Transverse colon (tissue), 4 donors: ENCODE measurements at regions not wholly inside any gene's neighbourhood (a gene's known extent, or its start where the extent isn't known, plus 50 kb on each side); places are given as distances from the start of the nearest gene placed in this dataset.

Source experiments
- DNase-seq: peaks from one replicate; pipeline ENCODE4 v3.0.0-alpha.2; 2019
- H3K27ac ChIP-seq, 4 donors: fragments of 200-600 bp; sonication (generic); 2 replicates each; pipeline ENCODE4 v1.5.1; 2016 to 2018; ENCODE audit warnings: inconsistent platforms in 4 of 4
- H3K27me3 ChIP-seq: fragments of 200-600 bp; sonication (generic); 2 replicates; pipeline ENCODE4 v1.5.1; 2017; ENCODE audit warnings: inconsistent platforms
- H3K36me3 ChIP-seq, 4 donors: fragments of 200-600 bp; sonication (generic); 2 replicates each; pipeline ENCODE4 v1.5.1; 2017 to 2019; ENCODE audit warnings: inconsistent platforms in 4 of 4
- H3K4me1 ChIP-seq, 4 donors: fragments of 200-600 bp; sonication (generic); 2 replicates each; pipeline ENCODE4 v1.5.1; 2017 to 2020; ENCODE audit warnings: inconsistent platforms in 4 of 4
- H3K4me3 ChIP-seq, 4 donors: fragments of 200-600 bp; sonication (generic); 1 replicate in 1 of 4; 2 replicates in 3 of 4; pipeline versions ENCODE4 v1.5.1 to v1.6.1; 2017 to 2019; ENCODE audit warnings: inconsistent platforms in 4 of 4
- H3K9me3 ChIP-seq, 2 donors: fragments of 200-600 bp; sonication (generic); 2 replicates each; pipeline ENCODE4 v1.5.1; 2017 to 2019; ENCODE audit warnings: inconsistent platforms in 2 of 2
- CTCF ChIP-seq, 5 experiments: fragments of 200-600 bp in 3 of 5; fragments of 450-650 bp in 2 of 5; sonication (generic) in 3 of 5; IDR thresholded peaks; 1 replicate in 2 of 5; 2 replicates in 3 of 5; pipeline ENCODE4 v1.5.1; 2016 to 2017; ENCODE audit warnings: antibody characterized with exemption in 5 of 5, inconsistent platforms in 3 of 5, mild to moderate bottlenecking in 2 of 5, moderate library complexity in 1 of 5
- EP300 ChIP-seq: sonication (generic); formaldehyde crosslinking; IDR thresholded peaks from one replicate; pipeline ENCODE4 v1.6.1; 2017; ENCODE audit warnings: antibody characterized with exemption, low read depth
- POLR2A ChIP-seq: fragments of 450-650 bp; IDR thresholded peaks from one replicate; pipeline ENCODE4 v1.6.1; 2016; ENCODE audit warnings: antibody characterized with exemption, mild to moderate bottlenecking, moderate library complexity
- POLR2AphosphoS5 ChIP-seq, 3 donors: sonication (generic); formaldehyde crosslinking; IDR thresholded peaks; one replicate each; pipeline ENCODE4 v1.6.1; 2016; ENCODE audit warnings: antibody characterized with exemption in 3 of 3
- WGBS, 2 donors: methylation state at CpG; one replicate each; pipeline ENCODE4 v1.1.5; 2018; ENCODE audit warnings: low coverage in 1 of 2; 5-methylcytosine and 5-hydroxymethylcytosine counted together
- in situ Hi-C, 4 donors: fragments of 200-750 bp; cut with MboI; loops; one replicate each; pipeline versions ENCODE4 v1.15.0 to v1.15.1; 2017; ENCODE audit warnings: low sequenced_read_pairs in 3 of 4, low pct_ligation_motif_present in 1 of 4, low pct_unique_long_range_greater_than_20kb in 1 of 4
- intact Hi-C: fragments of 100-400 bp; cut with DNase I; formaldehyde crosslinking; loops from one replicate; pipeline ENCODE4 v1.15.1; 2023; ENCODE audit warnings: low total_unique reads

- DNase-seq, result no peak
- Histone ChIP-seq H3K9me3 (peaks cover 0 to 1% of the 10 kb centered on the region in 2 donors), H3K27ac (no peak overlapping the region), H3K27me3 (no peaks in the 10 kb centered on the region), H3K4me3 (no peak overlapping the region), H3K36me3 (no peaks in the 10 kb centered on the region), H3K4me1 (no peaks in the 10 kb centered on the region)
- intact Hi-C loops, result no loop called here
- TF ChIP-seq POLR2A (no peak), CTCF (IDR thresholded peaks at IDR 0.05) (no peak), EP300 (no peak), POLR2AphosphoS5 (IDR thresholded peaks at IDR 0.05) (no peak)
- in situ Hi-C loops, result no loop called here
- WGBS, 2 donors, result 88% methylated on average over 1 of the region's 1 CpG; no CpG with 5 or more reads in 1 of the 2 donors
Observed at GRCh38 chr5:156148301-156148700, 178.7 kb upstream of the SGCD start.

- no peak for DNase-seq
- no peaks in the 10 kb centered on the region for H3K36me3 ChIP-seq
- in situ Hi-C loops (no loop called here), intact Hi-C loops (no loop called here)
- no peaks in the 10 kb centered on the region for H3K9me3 ChIP-seq
- H3K4me3 ChIP-seq, result no peak overlapping the region
- no peaks in the 10 kb centered on the region for H3K4me1 ChIP-seq
- TF ChIP-seq POLR2A (no peak), CTCF (IDR thresholded peaks at IDR 0.05) (no peak), EP300 (no peak), POLR2AphosphoS5 (IDR thresholded peaks at IDR 0.05) (no peak)
- no peak overlapping the region for H3K27ac ChIP-seq
- H3K27me3 ChIP-seq, result no peaks in the 10 kb centered on the region
Observed at GRCh38 chr5:156149213-156149612, 177.8 kb upstream of the SGCD start.

- Histone ChIP-seq H3K4me1 (no peaks in the 10 kb centered on the region), H3K27me3 (no peaks in the 10 kb centered on the region), H3K9me3 (no peaks in the 10 kb centered on the region), H3K27ac (no peak overlapping the region), H3K4me3 (no peak overlapping the region), H3K36me3 (no peaks in the 10 kb centered on the region)
- in situ Hi-C loops, result no loop called here
- TF ChIP-seq POLR2A (no peak), POLR2AphosphoS5 (IDR thresholded peaks at IDR 0.05) (no peak), CTCF (IDR thresholded peaks at IDR 0.05) (no peak), EP300 (no peak)
- intact Hi-C loops, result loop anchor here (5.0 kb wide), 1 partner anchor 309 kb away; no protein-coding TSS in a partner anchor
- no peak for DNase-seq
- 25 to 59% methylated on average over 1 to 3 of the region's 3 CpGs for WGBS, 2 donors
Observed at GRCh38 chr5:156153602-156154001, 173.4 kb upstream of the SGCD start.

GRCh38 chr5:156154757-156155156 is 172.2 kb upstream of the SGCD start:
- Histone ChIP-seq H3K4me1 (no peaks in the 10 kb centered on the region), H3K27me3 (no peaks in the 10 kb centered on the region), H3K4me3 (no peak overlapping the region), H3K36me3 (no peaks in the 10 kb centered on the region), H3K9me3 (no peaks in the 10 kb centered on the region), H3K27ac (no peak overlapping the region)
- no peak for TF ChIP-seq EP300
- no peak for TF ChIP-seq CTCF (IDR thresholded peaks at IDR 0.05)
- TF ChIP-seq POLR2AphosphoS5 (IDR thresholded peaks at IDR 0.05), result no peak
- TF ChIP-seq POLR2A, result no peak
- in situ Hi-C loops, result no loop called here
- WGBS, 2 donors, result 89 to 98% methylated on average over 1 of the region's 1 CpG
- intact Hi-C loops, result loop anchor here (5.0 kb wide), 1 partner anchor 308 kb away; no protein-coding TSS in a partner anchor
- no peak for DNase-seq
